Peyer's patch (tissue), 4 donors: ENCODE measurements at regions not wholly inside any gene's neighbourhood (a gene's known extent, or its start where the extent isn't known, plus 50 kb on each side); places are given as distances from the start of the nearest gene placed in this dataset.

Experiments used
- POLR2A ChIP-seq, 2 donors: fragments of 450-650 bp; IDR thresholded peaks; one replicate each; pipeline ENCODE4 v1.5.1; 2017; ENCODE audit warnings: antibody characterized with exemption in 2 of 2, mild to moderate bottlenecking in 2 of 2, moderate library complexity in 2 of 2
- TF ChIP-seq, protein P1 (sequence below), 6 experiments: fragments of 450-650 bp in 4 of 6; fragments of 200-600 bp in 2 of 6; sonication (generic) in 1 of 6; IDR thresholded peaks; one replicate each; pipeline ENCODE4 v1.5.1; 2017 to 2019; ENCODE audit warnings: antibody characterized with exemption in 6 of 6, mild to moderate bottlenecking in 3 of 6, moderate library complexity in 1 of 6

DNA sequence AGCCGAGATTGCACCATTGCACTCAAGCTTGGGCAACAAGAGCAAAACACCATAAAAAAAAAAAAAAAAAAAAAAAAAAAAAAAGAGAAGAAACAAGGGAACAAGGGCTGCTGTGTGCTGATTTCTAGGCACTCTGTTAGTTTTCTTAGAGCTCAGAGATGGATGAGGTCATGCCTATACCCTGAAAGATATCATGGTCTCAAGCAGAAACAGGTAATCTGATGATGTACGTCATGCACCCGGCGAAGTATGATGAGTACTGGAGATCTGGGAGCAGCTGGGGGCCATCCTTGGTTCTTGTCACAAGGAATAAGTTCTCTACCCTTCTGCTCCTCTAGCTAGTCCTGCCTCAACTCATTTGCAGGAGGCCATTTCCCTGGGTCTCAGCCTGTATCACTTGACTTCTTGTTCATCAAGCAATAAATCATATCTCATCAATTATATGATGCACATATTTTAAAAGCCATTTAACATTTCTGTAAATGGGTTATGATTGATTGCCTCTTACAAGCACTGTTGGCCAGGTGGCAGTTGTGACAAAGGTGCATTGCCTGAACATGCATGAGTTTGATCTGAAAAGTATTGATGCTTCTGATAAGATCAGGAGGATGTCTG is 517.2 kb downstream of the DHX35 start:
- TF ChIP-seq, protein P1, sequence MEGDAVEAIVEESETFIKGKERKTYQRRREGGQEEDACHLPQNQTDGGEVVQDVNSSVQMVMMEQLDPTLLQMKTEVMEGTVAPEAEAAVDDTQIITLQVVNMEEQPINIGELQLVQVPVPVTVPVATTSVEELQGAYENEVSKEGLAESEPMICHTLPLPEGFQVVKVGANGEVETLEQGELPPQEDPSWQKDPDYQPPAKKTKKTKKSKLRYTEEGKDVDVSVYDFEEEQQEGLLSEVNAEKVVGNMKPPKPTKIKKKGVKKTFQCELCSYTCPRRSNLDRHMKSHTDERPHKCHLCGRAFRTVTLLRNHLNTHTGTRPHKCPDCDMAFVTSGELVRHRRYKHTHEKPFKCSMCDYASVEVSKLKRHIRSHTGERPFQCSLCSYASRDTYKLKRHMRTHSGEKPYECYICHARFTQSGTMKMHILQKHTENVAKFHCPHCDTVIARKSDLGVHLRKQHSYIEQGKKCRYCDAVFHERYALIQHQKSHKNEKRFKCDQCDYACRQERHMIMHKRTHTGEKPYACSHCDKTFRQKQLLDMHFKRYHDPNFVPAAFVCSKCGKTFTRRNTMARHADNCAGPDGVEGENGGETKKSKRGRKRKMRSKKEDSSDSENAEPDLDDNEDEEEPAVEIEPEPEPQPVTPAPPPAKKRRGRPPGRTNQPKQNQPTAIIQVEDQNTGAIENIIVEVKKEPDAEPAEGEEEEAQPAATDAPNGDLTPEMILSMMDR (IDR thresholded peaks at IDR 0.05), result no peak
- TF ChIP-seq POLR2A (IDR thresholded peaks at IDR 0.05), result no peak
